Brain microvascular endothelial cell (primary cell): ENCODE measurements at regions not wholly inside any gene's neighbourhood (a gene's known extent, or its start where the extent isn't known, plus 50 kb on each side); places are given as distances from the start of the nearest gene placed in this dataset.
"Not testable (repeated sequence)": the region's sequence is repeated elsewhere in the genome, so short reads cannot be mapped to it uniquely, and the experiment has no call there.

Experiments
- DNase-seq: peaks from one replicate; pipeline ENCODE4 v3.0.0-alpha.2; 2020
- H3K27ac ChIP-seq: fragments of 250-450 bp; sonication (Bioruptor Pico); 2 replicates; pipeline ENCODE4 v1.5.1; 2020; ENCODE audit warnings: mild to moderate bottlenecking, moderate library complexity
- H3K27me3 ChIP-seq: fragments of 250-450 bp; sonication (Bioruptor Pico); replicated peaks from 2 replicates; pipeline ENCODE4 v1.5.1; 2020; ENCODE audit warnings: mild to moderate bottlenecking
- H3K36me3 ChIP-seq: fragments of 250-450 bp; sonication (Bioruptor Pico); replicated peaks from 2 replicates; pipeline ENCODE4 v1.5.1; 2020; ENCODE audit warnings: mild to moderate bottlenecking
- H3K4me3 ChIP-seq: 2 replicates; pipeline ENCODE4 v1.5.1; 2011; ENCODE audit warnings: low read depth, mild to moderate bottlenecking, control low read depth, low read length, moderate library complexity
- in situ Hi-C: cut with HindIII; loops from 2 replicates; pipeline ENCODE4 v1.10.0; 2017; ENCODE audit warnings: low sequenced_read_pairs, low pct_ligation_motif_present
- TF ChIP-seq, protein P1 (sequence below): IDR thresholded peaks from 2 replicates; pipeline ENCODE4 v1.5.1; 2011; ENCODE audit warnings: low read depth, mild to moderate bottlenecking, moderate library complexity, low read length, control low read depth, inconsistent platforms; ENCODE audit errors: missing control alignments

DNA sequence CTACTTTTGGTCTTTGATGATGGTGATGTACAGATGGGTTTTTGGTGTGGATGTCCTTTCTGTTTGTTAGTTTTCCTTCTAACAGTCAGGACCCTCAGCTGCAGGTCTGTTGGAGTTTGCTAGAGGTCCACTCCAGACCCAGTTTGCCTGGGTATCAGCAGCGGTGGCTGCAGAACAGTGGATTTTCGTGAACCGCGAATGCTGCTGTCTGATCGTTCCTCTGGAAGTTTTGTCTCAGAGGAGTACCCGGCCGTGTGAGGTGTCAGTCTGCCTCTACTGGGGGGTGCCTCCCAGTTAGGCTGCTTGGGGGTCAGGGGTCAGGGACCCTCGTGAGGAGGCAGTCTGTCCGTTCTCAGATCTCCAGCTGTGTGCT, 56.6 kb upstream of the TNFAIP8 start:
- H3K27ac ChIP-seq, DNase-seq, in situ Hi-C loops, H3K4me3 ChIP-seq, H3K27me3 ChIP-seq, H3K36me3 ChIP-seq: not testable (repeated sequence)

DNA sequence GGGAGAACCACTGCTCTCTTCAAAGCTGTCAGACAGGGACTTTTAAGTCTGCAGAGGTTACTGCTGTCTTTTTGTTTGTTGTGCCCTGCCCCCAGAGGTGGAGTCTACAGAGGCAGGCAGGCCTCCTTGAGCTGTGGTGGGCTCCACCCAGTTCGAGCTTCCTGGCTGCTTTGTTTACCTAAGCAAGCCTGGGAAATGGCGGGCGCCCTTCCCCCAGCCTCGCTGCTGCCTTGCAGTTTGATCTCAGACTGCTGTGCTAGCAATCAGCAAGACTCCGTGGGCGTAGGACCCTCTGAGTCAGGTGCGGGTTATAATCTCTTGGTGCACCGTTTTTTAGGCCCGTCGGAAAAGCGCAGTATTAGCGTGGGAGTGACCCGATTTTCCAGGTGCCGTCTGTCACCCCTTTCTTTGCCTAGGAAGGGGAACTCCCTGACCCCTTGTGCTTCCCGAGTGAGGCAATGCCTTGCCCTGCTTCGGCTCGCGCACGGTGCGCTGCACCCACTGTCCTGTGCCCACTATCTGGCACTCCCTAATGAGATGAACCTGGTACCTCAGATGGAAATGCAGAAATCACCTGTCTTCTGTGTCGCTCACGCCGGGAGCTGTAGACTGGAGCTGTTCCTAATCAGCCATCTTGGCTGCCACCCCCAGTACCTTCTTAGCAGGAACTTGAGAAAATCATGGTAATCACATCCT, 56.1 kb upstream of the TNFAIP8 start:
- H3K4me3 ChIP-seq, H3K27ac ChIP-seq, H3K36me3 ChIP-seq, in situ Hi-C loops, H3K27me3 ChIP-seq, DNase-seq: not testable (repeated sequence)

DNA sequence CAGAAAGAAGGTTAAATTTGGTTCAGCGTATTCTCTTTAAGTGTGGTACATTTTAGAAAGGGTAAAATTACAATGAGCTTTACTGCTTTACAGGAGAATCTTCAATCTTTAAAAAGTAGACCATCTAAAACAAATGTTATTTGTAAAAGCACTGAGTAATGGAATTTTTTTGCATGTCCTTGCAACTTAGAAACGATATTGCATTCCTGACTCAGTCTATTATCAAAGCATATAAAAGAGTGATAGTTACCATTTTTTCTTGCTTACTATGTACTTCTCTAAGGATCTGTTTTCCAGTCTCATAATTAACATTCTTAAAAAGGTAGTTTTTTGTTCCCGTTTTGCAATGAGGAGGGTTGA, 55.5 kb upstream of the TNFAIP8 start:
- H3K4me3 ChIP-seq: no peak overlapping the region
- H3K36me3 ChIP-seq: no peaks in the 10 kb centered on the region
- in situ Hi-C loops: no loop called here
- DNase-seq: no peak
- H3K27me3 ChIP-seq: no peaks in the 10 kb centered on the region
- H3K27ac ChIP-seq: no peak overlapping the region
- TF ChIP-seq, protein P1, sequence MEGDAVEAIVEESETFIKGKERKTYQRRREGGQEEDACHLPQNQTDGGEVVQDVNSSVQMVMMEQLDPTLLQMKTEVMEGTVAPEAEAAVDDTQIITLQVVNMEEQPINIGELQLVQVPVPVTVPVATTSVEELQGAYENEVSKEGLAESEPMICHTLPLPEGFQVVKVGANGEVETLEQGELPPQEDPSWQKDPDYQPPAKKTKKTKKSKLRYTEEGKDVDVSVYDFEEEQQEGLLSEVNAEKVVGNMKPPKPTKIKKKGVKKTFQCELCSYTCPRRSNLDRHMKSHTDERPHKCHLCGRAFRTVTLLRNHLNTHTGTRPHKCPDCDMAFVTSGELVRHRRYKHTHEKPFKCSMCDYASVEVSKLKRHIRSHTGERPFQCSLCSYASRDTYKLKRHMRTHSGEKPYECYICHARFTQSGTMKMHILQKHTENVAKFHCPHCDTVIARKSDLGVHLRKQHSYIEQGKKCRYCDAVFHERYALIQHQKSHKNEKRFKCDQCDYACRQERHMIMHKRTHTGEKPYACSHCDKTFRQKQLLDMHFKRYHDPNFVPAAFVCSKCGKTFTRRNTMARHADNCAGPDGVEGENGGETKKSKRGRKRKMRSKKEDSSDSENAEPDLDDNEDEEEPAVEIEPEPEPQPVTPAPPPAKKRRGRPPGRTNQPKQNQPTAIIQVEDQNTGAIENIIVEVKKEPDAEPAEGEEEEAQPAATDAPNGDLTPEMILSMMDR: no peak

DNA sequence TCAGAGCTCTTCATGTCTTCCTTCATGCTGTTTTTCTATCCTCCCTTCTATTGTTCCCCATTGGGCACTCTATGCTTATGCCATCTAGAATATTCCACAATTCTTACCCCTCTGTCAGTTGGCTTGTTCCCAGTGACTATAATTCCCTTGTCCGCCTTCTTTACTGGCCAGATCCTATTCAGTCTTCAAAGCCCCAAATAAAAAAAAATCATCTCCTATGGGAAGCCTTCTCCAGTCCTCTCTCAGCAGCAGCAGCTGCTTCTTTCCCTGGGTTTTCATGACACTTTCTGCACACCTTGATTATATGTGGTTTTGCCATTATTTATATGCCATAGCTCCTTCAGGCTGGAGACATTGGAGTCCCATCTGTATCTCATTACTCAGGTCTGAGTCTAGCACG, 54.6 kb upstream of the TNFAIP8 start:
- no peak overlapping the region for H3K4me3 ChIP-seq
- H3K27me3 ChIP-seq: no peaks in the 10 kb centered on the region
- TF ChIP-seq, protein P1: no peak
- no peak for DNase-seq
- no peaks in the 10 kb centered on the region for H3K36me3 ChIP-seq
- in situ Hi-C loops: no loop called here
- no peak overlapping the region for H3K27ac ChIP-seq

DNA sequence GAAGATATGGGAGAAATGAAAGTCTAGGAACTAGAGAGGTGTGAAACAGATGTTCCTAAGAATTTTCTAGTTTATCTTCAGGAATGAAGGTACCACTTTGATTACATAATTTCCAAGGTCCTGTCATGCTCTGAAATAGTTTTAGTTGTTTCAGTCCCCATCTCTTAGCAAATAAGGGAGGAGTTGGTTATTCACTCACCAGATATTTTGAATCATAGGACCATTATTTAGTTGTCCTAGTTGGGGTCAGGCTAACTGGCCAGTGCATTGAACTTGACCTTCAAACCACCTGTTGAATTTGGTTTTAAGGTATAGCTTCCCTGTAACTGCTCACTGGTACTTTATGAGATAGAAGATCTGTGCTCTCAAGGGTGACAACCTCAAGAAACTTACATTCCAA, 53.9 kb upstream of the TNFAIP8 start:
- TF ChIP-seq, protein P1: no peak
- no peak for DNase-seq
- H3K4me3 ChIP-seq: no peak overlapping the region
- in situ Hi-C loops: no loop called here
- H3K36me3 ChIP-seq: no peaks in the 10 kb centered on the region
- no peaks in the 10 kb centered on the region for H3K27me3 ChIP-seq
- H3K27ac ChIP-seq: no peak overlapping the region

DNA sequence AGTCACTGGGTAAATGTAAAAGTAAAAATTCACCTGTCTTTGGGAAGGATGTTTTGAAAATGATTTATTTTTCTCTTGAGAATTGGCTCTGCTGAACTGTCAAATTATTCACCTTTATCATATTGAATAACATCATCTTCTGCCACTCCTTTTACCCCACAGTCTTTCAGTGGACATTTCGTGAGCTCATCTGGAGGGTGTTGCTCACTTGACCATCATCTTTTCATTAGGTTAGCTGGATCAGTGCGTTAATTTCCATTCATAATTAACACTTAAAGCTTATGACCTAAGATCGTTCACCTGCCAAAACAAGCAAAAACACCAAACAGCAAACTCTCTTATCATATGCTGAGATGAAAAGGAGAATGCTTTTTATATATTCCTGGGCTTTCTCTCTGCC, 53.4 kb upstream of the TNFAIP8 start:
- in situ Hi-C loops: no loop called here
- no peaks in the 10 kb centered on the region for H3K36me3 ChIP-seq
- DNase-seq: no peak
- TF ChIP-seq, protein P1: no peak
- H3K4me3 ChIP-seq: no peak overlapping the region
- peak overlapping the region; percentile 29 for H3K27ac ChIP-seq
- no peaks in the 10 kb centered on the region for H3K27me3 ChIP-seq
